CD14-positive monocyte (primary cell): ENCODE measurements at regions not wholly inside any gene's neighbourhood (a gene's known extent, or its start where the extent isn't known, plus 50 kb on each side); places are given as distances from the start of the nearest gene placed in this dataset.

Experiments used
- DNase-seq, 3 donors: peaks; one replicate each; pipeline ENCODE4 v3.0.0-alpha.2; 2011 to 2022
- H2AFZ ChIP-seq: 2 replicates; pipeline ENCODE4 v1.6.0; 2012; ENCODE audit warnings: mild to moderate bottlenecking, low read depth, low read length, inconsistent platforms; ENCODE audit not compliant: insufficient read depth, poor library complexity, severe bottlenecking
- H3K27ac ChIP-seq, 2 donors: 1 replicate in 1 of 2; 2 replicates in 1 of 2; pipeline ENCODE4 v1.5.1; 2012 to 2013; ENCODE audit warnings: low read length in 2 of 2, control low read depth in 1 of 2, inconsistent platforms in 1 of 2, low read depth in 1 of 2, mild to moderate bottlenecking in 1 of 2
- H3K27me3 ChIP-seq, 2 donors: one replicate each; pipeline versions ENCODE4 v1.6.0 to v1.6.1; 2011 to 2013; ENCODE audit warnings: low read length in 2 of 2; ENCODE audit not compliant: control insufficient read depth in 2 of 2, insufficient read depth in 2 of 2
- H3K36me3 ChIP-seq, 2 donors: replicated peaks in 1 of 2; 1 replicate in 1 of 2; 2 replicates in 1 of 2; pipeline versions ENCODE4 v1.5.1 to v1.6.1; 2012 to 2013; ENCODE audit warnings: low read length in 2 of 2, control low read depth in 1 of 2, inconsistent platforms in 1 of 2, mild to moderate bottlenecking in 1 of 2; ENCODE audit not compliant: insufficient read depth in 2 of 2, control insufficient read depth in 1 of 2
- H3K4me1 ChIP-seq, 2 donors: 1 replicate in 1 of 2; 2 replicates in 1 of 2; pipeline versions ENCODE4 v1.5.1 to v1.6.1; 2012 to 2013; ENCODE audit warnings: low read length in 2 of 2, control low read depth in 1 of 2, inconsistent platforms in 1 of 2, mild to moderate bottlenecking in 1 of 2, moderate library complexity in 1 of 2; ENCODE audit not compliant: insufficient read depth in 2 of 2, control insufficient read depth in 1 of 2
- H3K4me2 ChIP-seq: replicated peaks from 2 replicates; pipeline ENCODE3; 2012; ENCODE audit warnings: low read length, moderate library complexity, mild to moderate bottlenecking; ENCODE audit not compliant: poor library complexity, severe bottlenecking; ENCODE audit errors: extremely low read depth
- H3K4me3 ChIP-seq, 3 experiments: fragments of 200-600 bp in 1 of 3; sonication (generic) in 1 of 3; replicated peaks in 1 of 3; 1 replicate in 2 of 3; 2 replicates in 1 of 3; pipeline ENCODE4 v1.5.1; 2011 to 2013; ENCODE audit warnings: low read length in 3 of 3, mild to moderate bottlenecking in 3 of 3, control low read depth in 2 of 3, low read depth in 2 of 3, inconsistent platforms in 1 of 3, moderate library complexity in 1 of 3
- H3K79me2 ChIP-seq: 2 replicates; pipeline ENCODE4 v1.6.0; 2012; ENCODE audit warnings: mild to moderate bottlenecking, control low read depth, inconsistent platforms, low read length, moderate library complexity; ENCODE audit not compliant: insufficient read depth
- H3K9ac ChIP-seq: 2 replicates; pipeline ENCODE4 v1.6.0; 2017; ENCODE audit warnings: low read length, mild to moderate bottlenecking; ENCODE audit not compliant: insufficient read depth, poor library complexity, severe bottlenecking
- H3K9me3 ChIP-seq, 2 donors: replicated peaks in 1 of 2; 1 replicate in 1 of 2; 2 replicates in 1 of 2; pipeline versions ENCODE4 v1.5.1 to v1.6.1; 2012 to 2013; ENCODE audit warnings: low read length in 2 of 2, control low read depth in 1 of 2; ENCODE audit not compliant: control insufficient read depth in 1 of 2, insufficient read depth in 1 of 2
- H4K20me1 ChIP-seq: 2 replicates; pipeline ENCODE4 v1.6.0; 2012; ENCODE audit warnings: mild to moderate bottlenecking, low read length, control low read depth, moderate library complexity; ENCODE audit not compliant: insufficient read depth
- H3K27ac Mint-ChIP-seq, 7 donors: one replicate each; pipeline ENCODE4 v1.8.0; 2020; ENCODE audit warnings: mild to moderate bottlenecking in 7 of 7, mixed read lengths in 7 of 7, moderate library complexity in 6 of 7, inconsistent platforms in 2 of 7
- H3K27me3 Mint-ChIP-seq, 3 donors: one replicate each; pipeline ENCODE4 v1.8.0; 2021 to 2022; ENCODE audit warnings: low read depth in 3 of 3, mild to moderate bottlenecking in 3 of 3, mixed read lengths in 3 of 3, moderate library complexity in 3 of 3, inconsistent platforms in 1 of 3
- H3K36me3 Mint-ChIP-seq, 2 donors: one replicate each; pipeline ENCODE4 v1.8.0; 2020; ENCODE audit warnings: mixed read lengths in 2 of 2, inconsistent platforms in 1 of 2, mild to moderate bottlenecking in 1 of 2
- H3K4me1 Mint-ChIP-seq: one replicate; pipeline ENCODE4 v1.8.0; 2020; ENCODE audit warnings: mild to moderate bottlenecking, mixed read lengths
- H3K4me3 Mint-ChIP-seq, 2 donors: one replicate each; pipeline ENCODE4 v1.8.0; 2020; ENCODE audit warnings: mild to moderate bottlenecking in 2 of 2, mixed read lengths in 2 of 2, moderate library complexity in 1 of 2
- H3K9me3 Mint-ChIP-seq, 7 donors: one replicate each; pipeline ENCODE4 v1.8.0; 2020 to 2022; ENCODE audit warnings: mixed read lengths in 7 of 7, mild to moderate bottlenecking in 6 of 7, moderate library complexity in 6 of 7, inconsistent platforms in 2 of 7
- WGBS: methylation state at CpG from one replicate; pipeline ENCODE4 v1.1.5; 2013; ENCODE audit warnings: missing lambda C conversion rate; ENCODE audit not compliant: insufficient coverage; 5-methylcytosine and 5-hydroxymethylcytosine counted together
- intact Hi-C, 2 donors: fragments of 100-400 bp; cut with micrococcal nuclease; formaldehyde crosslinking; loops; one replicate each; pipeline versions ENCODE4 v1.15.0 to v1.15.1; 2023
- TF ChIP-seq, protein P1 (sequence below): fragments of 200-600 bp; IDR thresholded peaks from one replicate; pipeline ENCODE4 v1.8.0; 2022; ENCODE audit warnings: antibody characterized with exemption, mild to moderate bottlenecking

DNA sequence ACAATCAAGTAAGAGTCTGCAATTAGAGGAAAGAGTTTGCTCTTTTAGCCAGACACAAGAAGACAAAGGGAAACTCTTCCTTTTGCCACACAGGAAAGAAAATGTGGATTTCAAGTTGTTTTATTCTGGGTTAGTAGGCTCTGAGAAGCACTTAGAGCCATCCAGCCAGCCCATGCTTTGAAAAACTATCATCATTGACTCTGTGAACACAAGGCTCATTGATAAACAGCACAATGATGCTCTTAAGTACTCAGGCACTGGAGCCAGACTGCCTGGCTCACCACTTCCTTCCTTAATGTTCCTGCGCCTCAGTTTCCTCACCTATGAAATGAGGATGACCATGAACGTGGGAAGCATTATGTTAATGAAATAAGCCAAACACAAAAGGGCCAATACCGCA, 150.2 kb upstream of the EEA1 start:
- 92% methylated on average over 2 of the region's 3 CpGs for WGBS
- TF ChIP-seq, protein P1, sequence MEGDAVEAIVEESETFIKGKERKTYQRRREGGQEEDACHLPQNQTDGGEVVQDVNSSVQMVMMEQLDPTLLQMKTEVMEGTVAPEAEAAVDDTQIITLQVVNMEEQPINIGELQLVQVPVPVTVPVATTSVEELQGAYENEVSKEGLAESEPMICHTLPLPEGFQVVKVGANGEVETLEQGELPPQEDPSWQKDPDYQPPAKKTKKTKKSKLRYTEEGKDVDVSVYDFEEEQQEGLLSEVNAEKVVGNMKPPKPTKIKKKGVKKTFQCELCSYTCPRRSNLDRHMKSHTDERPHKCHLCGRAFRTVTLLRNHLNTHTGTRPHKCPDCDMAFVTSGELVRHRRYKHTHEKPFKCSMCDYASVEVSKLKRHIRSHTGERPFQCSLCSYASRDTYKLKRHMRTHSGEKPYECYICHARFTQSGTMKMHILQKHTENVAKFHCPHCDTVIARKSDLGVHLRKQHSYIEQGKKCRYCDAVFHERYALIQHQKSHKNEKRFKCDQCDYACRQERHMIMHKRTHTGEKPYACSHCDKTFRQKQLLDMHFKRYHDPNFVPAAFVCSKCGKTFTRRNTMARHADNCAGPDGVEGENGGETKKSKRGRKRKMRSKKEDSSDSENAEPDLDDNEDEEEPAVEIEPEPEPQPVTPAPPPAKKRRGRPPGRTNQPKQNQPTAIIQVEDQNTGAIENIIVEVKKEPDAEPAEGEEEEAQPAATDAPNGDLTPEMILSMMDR = no peak
- no peak overlapping the region for H3K27ac ChIP-seq
- H3K27ac Mint-ChIP-seq = no peak overlapping the region
- no peak overlapping the region for H3K4me3 ChIP-seq
- no peaks in the 10 kb centered on the region for H3K36me3 ChIP-seq
- no peak overlapping the region for H3K4me2 ChIP-seq
- H2AFZ ChIP-seq = no peak overlapping the region
- H3K9ac ChIP-seq = no peak overlapping the region
- H3K9me3 ChIP-seq = peaks cover 0 to 11% of the 10 kb centered on the region in 2 donors
- H3K79me2 ChIP-seq = no peaks in the 10 kb centered on the region
- no peaks in the 10 kb centered on the region for H3K36me3 Mint-ChIP-seq
- H4K20me1 ChIP-seq = no peaks in the 10 kb centered on the region
- peaks cover 0 to 5% (median 3%) of the 10 kb centered on the region in 3 donors for H3K27me3 Mint-ChIP-seq
- no peak for DNase-seq
- H3K4me3 Mint-ChIP-seq = no peak overlapping the region
- H3K9me3 Mint-ChIP-seq = peaks cover 5 to 28% (median 10%) of the 10 kb centered on the region in 7 donors
- no peaks in the 10 kb centered on the region for H3K4me1 Mint-ChIP-seq
- no peaks in the 10 kb centered on the region for H3K4me1 ChIP-seq
- H3K27me3 ChIP-seq = no peaks in the 10 kb centered on the region
- intact Hi-C loops = no loop called here

DNA sequence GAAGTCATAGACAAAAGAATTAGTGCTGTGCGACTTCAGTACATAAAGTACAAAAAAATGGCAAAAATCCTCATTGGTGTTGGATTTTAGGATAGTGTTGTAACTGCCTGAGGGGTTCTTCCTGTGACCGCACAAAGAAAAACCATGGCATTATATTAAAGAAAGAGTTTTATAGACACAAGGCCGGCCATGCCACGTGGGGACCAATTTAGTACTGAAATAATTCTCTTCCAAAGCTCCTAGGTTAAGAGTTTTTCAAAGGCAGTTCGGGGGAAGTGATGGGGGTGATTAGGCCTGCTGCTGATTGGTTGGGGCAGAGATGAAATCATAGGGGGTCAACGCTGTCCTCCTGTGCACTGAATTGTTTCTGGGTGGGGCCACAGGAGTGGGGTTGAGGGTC, 150.9 kb upstream of the EEA1 start:
- no peak overlapping the region for H2AFZ ChIP-seq
- H3K4me2 ChIP-seq = no peak overlapping the region
- H3K36me3 ChIP-seq = no peaks in the 10 kb centered on the region
- Mint-ChIP-seq H3K27me3 (peaks cover 0 to 5% (median 2%) of the 10 kb centered on the region in 3 donors), H3K27ac (peak overlapping the region in 1 of 7 donors; percentile 32), H3K4me3 (no peak overlapping the region), H3K9me3 (peaks cover 5 to 27% (median 10%) of the 10 kb centered on the region in 7 donors), H3K4me1 (no peaks in the 10 kb centered on the region), H3K36me3 (no peaks in the 10 kb centered on the region)
- no peaks in the 10 kb centered on the region for H3K4me1 ChIP-seq
- no peak overlapping the region for H3K4me3 ChIP-seq
- no peaks in the 10 kb centered on the region for H4K20me1 ChIP-seq
- no peak overlapping the region for H3K9ac ChIP-seq
- WGBS = no CpG with 5 or more reads among the region's 6 CpGs
- H3K27me3 ChIP-seq = no peaks in the 10 kb centered on the region
- peaks cover 0 to 11% of the 10 kb centered on the region in 2 donors for H3K9me3 ChIP-seq
- TF ChIP-seq, protein P1 = no peak
- intact Hi-C loops = no loop called here
- no peak overlapping the region for H3K27ac ChIP-seq
- no peak for DNase-seq
- H3K79me2 ChIP-seq = no peaks in the 10 kb centered on the region
